GM12878 (cell line): ENCODE measurements at regions not wholly inside any gene's neighbourhood (a gene's known extent, or its start where the extent isn't known, plus 50 kb on each side); places are given as distances from the start of the nearest gene placed in this dataset.

Source experiments
- ATAC-seq: fragments of 200-7000 bp; cut with Tn5 transposase; 3 replicates; pipeline ENCODE4 v1.9.1; 2020; ENCODE audit warnings: mild to moderate bottlenecking, moderate library complexity
- BruUV-seq: library from RNA; stranded (reverse); fragments of 400-500 nt; replicated peaks from 2 replicates; lab custom pipeline; 2021; lab: Mats Ljungman, UMichigan
- CTCF ChIA-PET: fragments of 300-600 bp; sonication (Branson Sonifier 250); formaldehyde crosslinking; extraction: SDS; loops from one replicate; lab custom pipeline; 2021; ENCODE audit warnings: inconsistent platforms; lab: Yijun Ruan, JAX
- POLR2A ChIA-PET: fragments of 350-600 bp; formaldehyde crosslinking; extraction: SDS; loops from one replicate; lab custom pipeline; 2021; ENCODE audit warnings: inconsistent platforms; lab: Charles Lee
- RAD21 ChIA-PET: fragments of 300-600 bp; sonication (Branson Sonifier 250); formaldehyde crosslinking; loops from one replicate; lab custom pipeline; 2023; ENCODE audit warnings: antibody characterized with exemption; ENCODE audit not compliant: unreplicated experiment; lab: Charles Lee
- SMC1A ChIA-PET: fragments of 300-600 bp; sonication (Branson Sonifier 250); formaldehyde crosslinking; loops from one replicate; lab custom pipeline; 2023; ENCODE audit not compliant: unreplicated experiment, uncharacterized antibody; lab: Charles Lee
- DNase-seq: peaks from one replicate; pipeline ENCODE4 v3.0.0-alpha.2; 2011; ENCODE audit warnings: low read depth, low spot score
- FAIRE-seq: peaks from 3 replicates; lab custom pipeline; 2011; peaks lifted over from hg19 to GRCh38; lab: Jason Lieb, UNC
- H2AFZ ChIP-seq: 2 replicates; pipeline ENCODE4 v1.6.0; 2011; ENCODE audit warnings: low read depth, low read length, control low read depth; ENCODE audit not compliant: control insufficient read depth
- H3K27ac ChIP-seq: 2 replicates; pipeline ENCODE4 v1.5.1; 2011; ENCODE audit warnings: control low read depth; ENCODE audit not compliant: control insufficient read depth, insufficient read depth
- H3K27me3 ChIP-seq, 2 experiments: replicated peaks in 1 of 2; 2 replicates each; pipeline versions ENCODE4 v1.6.0 to v1.6.1; 2011; ENCODE audit warnings: low read length in 1 of 2; ENCODE audit not compliant: control insufficient read depth in 2 of 2, insufficient read depth in 2 of 2
- H3K36me3 ChIP-seq, 2 experiments: 2 replicates each; pipeline ENCODE4 v1.5.1; 2011; ENCODE audit warnings: low read length in 1 of 2; ENCODE audit not compliant: control insufficient read depth in 2 of 2, insufficient read depth in 2 of 2
- H3K4me1 ChIP-seq: 2 replicates; pipeline ENCODE4 v1.6.1; 2011; ENCODE audit warnings: mild to moderate bottlenecking, low read length, moderate library complexity, mixed read lengths; ENCODE audit not compliant: control insufficient read depth, insufficient read depth
- H3K4me2 ChIP-seq: 2 replicates; pipeline ENCODE4 v1.6.0; 2011; ENCODE audit warnings: control low read depth; ENCODE audit not compliant: control insufficient read depth, insufficient read depth
- H3K4me3 ChIP-seq: fragments of 200-600 bp; sonication (generic); 2 replicates; pipeline ENCODE4 v1.5.1; 2016
- H3K79me2 ChIP-seq: 2 replicates; pipeline ENCODE4 v1.6.0; 2011; ENCODE audit warnings: low read length; ENCODE audit not compliant: control insufficient read depth, insufficient read depth
- H3K9ac ChIP-seq: 2 replicates; pipeline ENCODE4 v1.8.0; 2011; ENCODE audit warnings: low read length, control low read depth, mixed read lengths; ENCODE audit not compliant: control insufficient read depth, insufficient read depth
- H3K9me3 ChIP-seq: replicated peaks from 3 replicates; pipeline ENCODE4 v1.5.1; 2011; ENCODE audit warnings: mild to moderate bottlenecking, low read length; ENCODE audit not compliant: control insufficient read depth, insufficient read depth
- H4K20me1 ChIP-seq: 2 replicates; pipeline ENCODE4 v1.6.0; 2011; ENCODE audit not compliant: control insufficient read depth, insufficient read depth
- BCL11A ChIP-seq: IDR thresholded peaks from 2 replicates; pipeline ENCODE4 v1.6.1; 2011; ENCODE audit warnings: low read depth, low read length
- CHD2 ChIP-seq: IDR thresholded peaks from 2 replicates; pipeline ENCODE4 v1.6.1; 2011; ENCODE audit warnings: low read depth, low read length, improper control_type of control experiment, borderline replicate concordance
- EP300 ChIP-seq, 2 experiments: fragments of 150-350 bp in 1 of 2; IDR thresholded peaks; 2 replicates each; pipeline ENCODE4 v1.6.1; 2011 to 2012; ENCODE audit warnings: low read depth in 2 of 2, low read length in 2 of 2, borderline replicate concordance in 1 of 2, improper control_type of control experiment in 1 of 2, inconsistent platforms in 1 of 2; ENCODE audit not compliant: control insufficient read depth in 1 of 2
- KLF5 ChIP-seq: fragments of 450-650 bp; IDR thresholded peaks from 2 replicates; pipeline ENCODE4 v1.6.1; 2014; ENCODE audit warnings: mild to moderate bottlenecking; ENCODE audit not compliant: partially characterized antibody
- NFXL1 ChIP-seq: fragments of 450-650 bp; IDR thresholded peaks from 2 replicates; pipeline ENCODE4 v1.6.1; 2017; ENCODE audit warnings: antibody characterized with exemption, mild to moderate bottlenecking, borderline replicate concordance
- PKNOX1 ChIP-seq: fragments of 450-650 bp; IDR thresholded peaks from 2 replicates; pipeline ENCODE4 v1.6.1; 2016; ENCODE audit warnings: mild to moderate bottlenecking
- POLR2AphosphoS5 ChIP-seq: IDR thresholded peaks from 2 replicates; pipeline ENCODE4 v1.6.1; 2011; ENCODE audit warnings: mild to moderate bottlenecking, low read length, inconsistent platforms
- TCF12 ChIP-seq: IDR thresholded peaks from 2 replicates; pipeline ENCODE4 v1.6.1; 2011; ENCODE audit warnings: low read depth, mild to moderate bottlenecking, low read length
- WGBS: methylation state at CpG from one replicate; pipeline ENCODE4 v1.1.6; 2016; ENCODE audit warnings: low lambda C conversion rate; ENCODE audit not compliant: insufficient replicate concordance, insufficient coverage; ENCODE audit errors: missing lambda C conversion rate; 5-methylcytosine and 5-hydroxymethylcytosine counted together
- in situ Hi-C: fragments of 300-500 bp; cut with MboI; formaldehyde crosslinking; loops from 9 replicates; pipeline ENCODE4 v1.14.3; 2018; ENCODE audit warnings: mixed read lengths
- intact Hi-C: fragments of 100-400 bp; cut with micrococcal nuclease; formaldehyde crosslinking; loops from one replicate; pipeline ENCODE4 v1.14.2; 2022; ENCODE audit not compliant: unreplicated experiment
- TF ChIP-seq, protein P1 (sequence below): IDR thresholded peaks from 2 replicates; pipeline ENCODE4 v1.6.1; 2012; ENCODE audit warnings: low read depth, low read length, improper control_type of control experiment
- TF ChIP-seq, protein P2 (sequence below): fragments of 450-650 bp; IDR thresholded peaks from 2 replicates; pipeline ENCODE4 v1.6.1; 2017; ENCODE audit warnings: mild to moderate bottlenecking

DNA sequence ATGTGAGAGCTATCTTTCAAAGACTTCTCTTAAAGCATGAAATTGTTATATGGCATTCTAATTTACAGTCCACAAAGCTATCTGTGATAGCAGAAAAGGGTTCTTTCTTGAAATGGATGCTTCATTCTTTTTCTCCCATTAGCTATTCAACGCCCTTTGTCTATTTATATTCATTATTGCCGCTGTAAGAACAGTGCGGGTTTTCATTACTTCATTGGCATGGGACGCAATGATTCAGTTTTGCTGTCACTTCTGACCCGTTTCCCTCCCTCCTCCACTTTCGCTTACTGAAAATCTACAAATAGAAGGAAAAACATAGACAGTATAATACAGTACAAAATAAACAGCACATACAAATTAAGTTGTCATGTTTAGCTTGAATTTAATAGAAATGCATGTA, 394.6 kb downstream of the PCDH7 start:
- no peak for ATAC-seq
- Histone ChIP-seq H3K4me1 (no peaks in the 10 kb centered on the region), H3K36me3 (no peaks in the 10 kb centered on the region), H3K9me3 (no peaks in the 10 kb centered on the region), H3K79me2 (no peaks in the 10 kb centered on the region), H2AFZ (no peak overlapping the region), H3K4me2 (no peak overlapping the region), H3K27ac (no peak overlapping the region)
- no peak for FAIRE-seq
- BruUV-seq, result no TSS peak
- POLR2A ChIA-PET, result no interaction called here
- no peak for DNase-seq
- RAD21 ChIA-PET, result no interaction called here
- SMC1A ChIA-PET, result interaction anchor here (0.7 kb wide), 1 partner anchor 37 kb away, joined by 3 read pairs; no protein-coding TSS in a partner anchor
- intact Hi-C loops, result no loop called here
- CTCF ChIA-PET, result no interaction called here
- no peak for TF ChIP-seq NFXL1
- TF ChIP-seq, protein P1, sequence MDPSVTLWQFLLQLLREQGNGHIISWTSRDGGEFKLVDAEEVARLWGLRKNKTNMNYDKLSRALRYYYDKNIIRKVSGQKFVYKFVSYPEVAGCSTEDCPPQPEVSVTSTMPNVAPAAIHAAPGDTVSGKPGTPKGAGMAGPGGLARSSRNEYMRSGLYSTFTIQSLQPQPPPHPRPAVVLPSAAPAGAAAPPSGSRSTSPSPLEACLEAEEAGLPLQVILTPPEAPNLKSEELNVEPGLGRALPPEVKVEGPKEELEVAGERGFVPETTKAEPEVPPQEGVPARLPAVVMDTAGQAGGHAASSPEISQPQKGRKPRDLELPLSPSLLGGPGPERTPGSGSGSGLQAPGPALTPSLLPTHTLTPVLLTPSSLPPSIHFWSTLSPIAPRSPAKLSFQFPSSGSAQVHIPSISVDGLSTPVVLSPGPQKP, result no peak
- no peak for TF ChIP-seq TCF12
- TF ChIP-seq PKNOX1, result no peak
- TF ChIP-seq KLF5, result no peak
- TF ChIP-seq CHD2, result no peak
- no peak for TF ChIP-seq BCL11A
- no peak for TF ChIP-seq EP300 (IDR thresholded peaks at IDR 0.05; ENCODE audit: borderline replicate concordance in 1 of 2, control insufficient read depth in 1 of 2, low read depth in 2 of 2, low read length in 2 of 2)
- no peak for TF ChIP-seq POLR2AphosphoS5
- TF ChIP-seq, protein P2, sequence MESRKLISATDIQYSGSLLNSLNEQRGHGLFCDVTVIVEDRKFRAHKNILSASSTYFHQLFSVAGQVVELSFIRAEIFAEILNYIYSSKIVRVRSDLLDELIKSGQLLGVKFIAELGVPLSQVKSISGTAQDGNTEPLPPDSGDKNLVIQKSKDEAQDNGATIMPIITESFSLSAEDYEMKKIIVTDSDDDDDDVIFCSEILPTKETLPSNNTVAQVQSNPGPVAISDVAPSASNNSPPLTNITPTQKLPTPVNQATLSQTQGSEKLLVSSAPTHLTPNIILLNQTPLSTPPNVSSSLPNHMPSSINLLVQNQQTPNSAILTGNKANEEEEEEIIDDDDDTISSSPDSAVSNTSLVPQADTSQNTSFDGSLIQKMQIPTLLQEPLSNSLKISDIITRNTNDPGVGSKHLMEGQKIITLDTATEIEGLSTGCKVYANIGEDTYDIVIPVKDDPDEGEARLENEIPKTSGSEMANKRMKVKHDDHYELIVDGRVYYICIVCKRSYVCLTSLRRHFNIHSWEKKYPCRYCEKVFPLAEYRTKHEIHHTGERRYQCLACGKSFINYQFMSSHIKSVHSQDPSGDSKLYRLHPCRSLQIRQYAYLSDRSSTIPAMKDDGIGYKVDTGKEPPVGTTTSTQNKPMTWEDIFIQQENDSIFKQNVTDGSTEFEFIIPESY, result no peak
- TF ChIP-seq, all 136 proteins: peak for 0
- no peak overlapping the region for H3K4me3 ChIP-seq
- H3K27me3 ChIP-seq, result no peaks in the 10 kb centered on the region
- no peak overlapping the region for H3K9ac ChIP-seq
- H4K20me1 ChIP-seq, result no peaks in the 10 kb centered on the region
- in situ Hi-C loops, result no loop called here
- WGBS, result 60% methylated on average over 6 of the region's 6 CpGs
